GM10266 (cell line): ENCODE measurements at regions not wholly inside any gene's neighbourhood (a gene's known extent, or its start where the extent isn't known, plus 50 kb on each side); places are given as distances from the start of the nearest gene placed in this dataset.

Experiments
- DNase-seq: peaks from one replicate; pipeline ENCODE4 v3.0.0; 2012; ENCODE audit errors: extremely low spot score
- CTCF ChIP-seq: IDR thresholded peaks from 2 replicates; pipeline ENCODE4 v1.5.1; 2012; ENCODE audit warnings: mild to moderate bottlenecking, low read depth; ENCODE audit not compliant: control insufficient read depth, insufficient read depth; ENCODE audit errors: missing control alignments

DNA sequence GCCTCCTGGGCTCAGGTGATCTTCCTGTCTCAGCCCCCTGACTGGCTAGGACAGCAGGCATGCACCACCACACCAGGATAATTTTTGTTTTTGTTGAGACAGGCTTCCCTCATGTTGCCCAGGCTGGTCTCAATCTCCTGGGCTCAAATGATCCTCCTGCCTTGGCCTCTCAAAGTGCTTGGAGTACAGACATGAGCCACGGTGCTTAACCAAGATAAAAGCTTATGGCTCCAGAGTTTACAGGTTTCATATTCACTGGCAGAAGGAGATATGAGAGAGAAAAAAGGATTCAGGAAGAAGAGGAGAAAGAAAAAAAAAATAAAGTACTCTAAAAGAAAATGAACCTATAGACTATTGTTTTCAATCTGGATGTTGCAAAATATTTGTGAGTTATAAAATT lies 748.8 kb upstream of the NCAM2 start:
- DNase-seq: no peak
- TF ChIP-seq CTCF: no peak

GRCh38 chr21:20250337-20250736 lies 747.9 kb upstream of the NCAM2 start:
- DNase-seq: no peak
- no peak for TF ChIP-seq CTCF

DNA sequence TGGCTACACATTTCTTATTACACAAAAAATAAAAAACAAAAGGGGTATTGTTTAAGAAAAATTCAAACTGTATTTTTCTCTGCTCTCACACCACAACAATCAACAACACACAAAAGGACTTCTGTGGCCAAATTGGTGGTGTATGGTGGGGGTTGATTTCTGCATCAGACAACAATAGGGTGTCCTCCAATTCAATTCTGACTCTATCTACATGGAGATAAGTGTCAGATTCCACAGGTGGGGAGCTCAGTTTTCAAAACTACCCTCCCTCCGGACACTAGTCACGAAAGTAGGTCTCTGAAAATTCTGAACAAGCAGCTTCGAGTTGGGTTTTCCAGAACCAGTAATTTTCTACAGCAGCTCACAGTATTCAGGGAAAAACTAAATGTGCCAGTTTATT lies 744.9 kb upstream of the NCAM2 start:
- no peak for DNase-seq
- no peak for TF ChIP-seq CTCF

- no peak for TF ChIP-seq CTCF
- DNase-seq: no peak
These were observed 743.2 kb upstream of the NCAM2 start for GRCh38 chr21:20254964-20255363.

GRCh38 chr21:20257052-20257740 lies 741.0 kb upstream of the NCAM2 start:
- no peak for DNase-seq
- no peak for TF ChIP-seq CTCF

DNA sequence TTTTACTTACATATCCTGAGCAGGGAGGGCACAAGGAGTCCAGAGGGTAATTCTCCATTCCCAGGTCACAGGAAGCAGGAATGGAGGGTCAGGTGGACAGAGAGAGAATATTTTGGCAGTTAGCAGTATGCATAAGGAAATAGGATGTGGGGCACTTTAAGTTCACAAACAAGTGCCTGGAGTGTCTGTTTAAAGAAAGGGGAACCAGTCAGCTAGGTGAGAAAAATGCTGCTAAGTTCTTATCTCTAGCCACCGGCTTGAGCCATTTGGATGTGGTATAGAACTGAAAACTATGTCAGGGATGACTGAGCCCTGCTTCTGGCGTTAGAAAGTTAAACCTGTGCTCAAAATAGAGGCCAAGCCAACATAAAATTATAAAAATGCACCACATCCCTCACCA lies 739.7 kb upstream of the NCAM2 start:
- no peak for TF ChIP-seq CTCF
- DNase-seq: no peak

DNA sequence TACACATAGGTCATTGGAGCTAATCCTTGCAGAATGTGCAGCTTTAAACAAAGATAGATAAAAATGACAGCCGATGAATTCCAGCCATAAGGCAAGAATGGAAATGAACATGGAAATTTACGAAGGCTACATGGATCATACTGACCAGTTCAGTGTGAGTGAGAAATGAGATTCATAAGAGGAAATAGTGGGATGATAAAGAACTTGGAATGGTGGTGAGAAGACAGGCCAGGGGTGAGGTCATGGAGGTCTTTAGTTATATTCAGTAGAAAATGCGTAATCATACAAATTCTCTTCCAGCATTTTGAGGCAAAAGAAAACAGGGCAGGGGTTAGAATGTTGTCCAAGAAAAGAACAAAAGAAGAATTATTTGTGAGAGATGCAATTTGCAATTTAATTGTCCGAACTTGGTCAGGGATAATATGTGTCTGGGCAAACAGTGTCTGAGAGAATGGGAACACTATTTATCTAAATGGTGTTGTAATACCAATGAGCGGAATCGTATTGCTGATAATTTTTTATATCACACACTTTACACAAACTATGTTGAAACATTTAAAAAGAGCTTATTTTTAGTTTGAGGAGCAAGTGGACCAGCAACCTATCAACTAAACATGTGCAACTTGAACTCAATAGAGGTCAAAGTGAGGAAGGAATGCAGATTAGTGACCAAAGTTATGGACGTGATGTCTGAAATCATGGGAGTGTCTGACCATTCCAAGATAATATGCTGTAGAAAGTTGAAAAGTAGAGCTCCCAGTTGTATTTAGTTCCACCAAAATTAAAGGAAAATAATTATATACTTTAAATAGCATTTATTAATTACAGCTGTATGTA lies 739.0 kb upstream of the NCAM2 start:
- TF ChIP-seq CTCF: no peak
- DNase-seq: no peak
